H9 (cell line): ENCODE measurements at regions not wholly inside any gene's neighbourhood (a gene's known extent, or its start where the extent isn't known, plus 50 kb on each side); places are given as distances from the start of the nearest gene placed in this dataset.

Source experiments
- DNase-seq: peaks from one replicate; pipeline ENCODE4 v3.0.0-alpha.2; 2017
- H2AFZ ChIP-seq: one replicate; pipeline ENCODE4 v1.6.1; 2013; ENCODE audit warnings: mild to moderate bottlenecking, low read length, control low read depth, moderate library complexity
- H2AK5ac ChIP-seq: 2 replicates; pipeline ENCODE4 v1.6.1; 2013; ENCODE audit warnings: low read length, control low read depth, mixed read lengths; ENCODE audit not compliant: insufficient read length
- H2BK120ac ChIP-seq: one replicate; pipeline ENCODE4 v1.6.1; 2013; ENCODE audit warnings: low read depth, mild to moderate bottlenecking, low read length, control low read depth, inconsistent platforms; ENCODE audit not compliant: poor library complexity, severe bottlenecking
- H2BK12ac ChIP-seq: 2 replicates; pipeline ENCODE4 v1.6.1; 2013; ENCODE audit warnings: low read length, control low read depth, mixed read lengths, low read depth; ENCODE audit not compliant: insufficient read length
- H2BK15ac ChIP-seq: 2 replicates; pipeline ENCODE4 v1.6.1; 2013; ENCODE audit warnings: low read depth, low read length, control low read depth
- H2BK20ac ChIP-seq: one replicate; pipeline ENCODE4 v1.6.1; 2013; ENCODE audit warnings: low read depth, mild to moderate bottlenecking, low read length, control low read depth, inconsistent platforms; ENCODE audit not compliant: poor library complexity, severe bottlenecking
- H2BK5ac ChIP-seq: 2 replicates; pipeline ENCODE4 v1.6.1; 2013; ENCODE audit warnings: low read length, control low read depth, mixed read lengths; ENCODE audit not compliant: insufficient read length
- H3K14ac ChIP-seq: 2 replicates; pipeline ENCODE4 v1.6.1; 2013; ENCODE audit warnings: low read length, control low read depth; ENCODE audit not compliant: insufficient read depth
- H3K18ac ChIP-seq: 2 replicates; pipeline ENCODE4 v1.6.1; 2013; ENCODE audit warnings: low read depth, mild to moderate bottlenecking, mixed read lengths, low read length, control low read depth; ENCODE audit not compliant: insufficient read length
- H3K23ac ChIP-seq: 2 replicates; pipeline ENCODE4 v1.6.1; 2013; ENCODE audit warnings: low read length, control low read depth, mixed read lengths, low read depth; ENCODE audit not compliant: insufficient read length
- H3K23me2 ChIP-seq: 2 replicates; pipeline ENCODE4 v1.6.1; 2013; ENCODE audit warnings: low read depth, mild to moderate bottlenecking, mixed read lengths, low read length, control low read depth; ENCODE audit not compliant: insufficient read length, poor library complexity, severe bottlenecking
- H3K27ac ChIP-seq: 2 replicates; pipeline ENCODE4 v1.5.1; 2013; ENCODE audit warnings: low read length, control low read depth, mixed read lengths, low read depth; ENCODE audit not compliant: insufficient read length
- H3K27me3 ChIP-seq: 2 replicates; pipeline ENCODE4 v1.6.1; 2013; ENCODE audit warnings: low read length, control low read depth, inconsistent platforms; ENCODE audit not compliant: insufficient read depth
- H3K4ac ChIP-seq: 2 replicates; pipeline ENCODE4 v1.6.1; 2013; ENCODE audit warnings: low read depth, mild to moderate bottlenecking, control low read depth, inconsistent platforms, low read length, moderate library complexity
- H3K4me1 ChIP-seq: 2 replicates; pipeline ENCODE4 v1.6.1; 2013; ENCODE audit warnings: low read length, control low read depth, inconsistent platforms; ENCODE audit not compliant: insufficient read depth
- H3K4me2 ChIP-seq: 2 replicates; pipeline ENCODE4 v1.6.1; 2013; ENCODE audit warnings: low read length, control low read depth, mixed read lengths; ENCODE audit not compliant: insufficient read length, insufficient read depth
- H3K56ac ChIP-seq: 2 replicates; pipeline ENCODE4 v1.6.1; 2013; ENCODE audit warnings: low read depth, mild to moderate bottlenecking, mixed read lengths, low read length, control low read depth; ENCODE audit not compliant: insufficient read length
- H3K79me1 ChIP-seq: 2 replicates; pipeline ENCODE4 v1.6.1; 2013; ENCODE audit warnings: low read depth, mild to moderate bottlenecking, moderate library complexity, low read length, control low read depth, inconsistent platforms; ENCODE audit not compliant: insufficient read depth, poor library complexity, severe bottlenecking
- H3K79me2 ChIP-seq: 2 replicates; pipeline ENCODE4 v1.6.1; 2013; ENCODE audit warnings: low read length, control low read depth, inconsistent platforms; ENCODE audit not compliant: insufficient read depth
- H3K9ac ChIP-seq: 2 replicates; pipeline ENCODE4 v1.6.1; 2013; ENCODE audit warnings: low read length, control low read depth, mixed read lengths; ENCODE audit not compliant: insufficient read length; ENCODE audit errors: extremely low read depth
- H3K9me3 ChIP-seq: one replicate; pipeline ENCODE4 v1.6.1; 2013; ENCODE audit warnings: low read depth, low read length, inconsistent platforms; ENCODE audit not compliant: control insufficient read depth
- H3T11ph ChIP-seq: one replicate; pipeline ENCODE4 v1.6.1; 2013; ENCODE audit warnings: mild to moderate bottlenecking, low read length, control low read depth, inconsistent platforms
- H4K20me1 ChIP-seq: one replicate; pipeline ENCODE4 v1.6.1; 2013; ENCODE audit not compliant: control insufficient read depth, insufficient read length, insufficient read depth
- H4K5ac ChIP-seq: 2 replicates; pipeline ENCODE4 v1.6.1; 2013; ENCODE audit warnings: low read depth, mild to moderate bottlenecking, mixed read lengths, low read length, control low read depth; ENCODE audit not compliant: insufficient read length
- H4K8ac ChIP-seq: replicated peaks from 2 replicates; pipeline ENCODE4 v1.6.1; 2013; ENCODE audit warnings: low read length, control low read depth, mixed read lengths, low read depth; ENCODE audit not compliant: insufficient read length
- H4K91ac ChIP-seq: 2 replicates; pipeline ENCODE4 v1.6.1; 2013; ENCODE audit warnings: low read depth, mild to moderate bottlenecking, moderate library complexity, mixed read lengths, low read length, control low read depth; ENCODE audit not compliant: insufficient read length
- H3K27ac Mint-ChIP-seq, 3 experiments: 2 replicates in 2 of 3; 3 replicates in 1 of 3; pipeline ENCODE4 v1.8.0; 2020 to 2021; ENCODE audit warnings: mixed read lengths in 3 of 3, mild to moderate bottlenecking in 1 of 3, moderate library complexity in 1 of 3
- H3K27me3 Mint-ChIP-seq: 2 replicates; pipeline ENCODE4 v1.8.0; 2021; ENCODE audit warnings: low read depth, mild to moderate bottlenecking, moderate library complexity, mixed read lengths
- H3K36me3 Mint-ChIP-seq, 3 experiments: 2 replicates in 2 of 3; 3 replicates in 1 of 3; pipeline ENCODE4 v1.8.0; 2020 to 2021; ENCODE audit warnings: low read depth in 3 of 3, mixed read lengths in 3 of 3; ENCODE audit not compliant: insufficient read depth in 1 of 3
- H3K4me1 Mint-ChIP-seq, 2 experiments: 2 replicates each; pipeline ENCODE4 v1.8.0; 2020; ENCODE audit warnings: mixed read lengths in 2 of 2
- H3K4me3 Mint-ChIP-seq, 2 experiments: 2 replicates in 1 of 2; 3 replicates in 1 of 2; pipeline ENCODE4 v1.8.0; 2020 to 2021; ENCODE audit warnings: mild to moderate bottlenecking in 2 of 2, mixed read lengths in 2 of 2, moderate library complexity in 1 of 2
- H3K9me3 Mint-ChIP-seq, 2 experiments: 2 replicates in 1 of 2; 3 replicates in 1 of 2; pipeline ENCODE4 v1.8.0; 2020; ENCODE audit warnings: mild to moderate bottlenecking in 2 of 2, mixed read lengths in 2 of 2, moderate library complexity in 1 of 2
- WGBS: extraction: QIAGEN DNeasy Blood & Tissue Kit; methylation state at CpG from one replicate; pipeline ENCODE4 v1.1.7; 2013; ENCODE audit warnings: missing lambda C conversion rate, low lambda C conversion rate, mixed read lengths; ENCODE audit not compliant: insufficient read length; ENCODE audit errors: extremely low coverage; 5-methylcytosine and 5-hydroxymethylcytosine counted together
- TF ChIP-seq, protein P1 (sequence below): fragments of 200-600 bp; sonication (generic); conservative IDR thresholded peaks from 3 replicates; pipeline ENCODE4 v1.8.0; 2021; ENCODE audit warnings: antibody characterized with exemption, mild to moderate bottlenecking

DNA sequence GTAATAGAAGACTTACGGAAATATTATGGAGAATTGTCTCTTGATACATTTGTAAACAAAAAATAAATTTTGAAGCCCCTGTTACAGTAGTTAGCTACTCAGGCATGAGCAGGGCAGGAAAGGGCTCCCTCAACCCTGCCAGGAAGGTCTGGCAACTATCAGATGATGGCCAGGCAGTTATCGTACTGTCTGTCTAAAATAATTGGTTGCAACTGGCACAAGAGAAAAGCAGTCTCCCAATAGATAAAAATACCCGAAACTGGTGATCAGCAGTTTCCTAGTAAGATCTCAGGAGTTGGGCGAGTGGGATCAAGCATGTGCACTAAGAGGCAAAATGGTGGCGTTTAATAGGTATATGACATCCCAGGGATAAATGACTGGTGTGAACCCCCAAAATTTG, 1336.3 kb downstream of the C4orf33 start:
- Histone ChIP-seq H3K4me1 (no peaks in the 10 kb centered on the region), H3K9ac (no peak overlapping the region)
- H3K36me3 Mint-ChIP-seq, result peaks cover 0 to 1% (median 0%) of the 10 kb centered on the region in 3 experiments; a peak in 4 of 7 replicates

More for the DNA sequence above, 1336.3 kb downstream of the C4orf33 start:
- Histone ChIP-seq H3K4me2 (no peak overlapping the region), H3K27ac (no peak overlapping the region), H2BK12ac (no peak overlapping the region), H3K9me3 (no peaks in the 10 kb centered on the region), H2AFZ (no peak overlapping the region), H2BK5ac (no peak overlapping the region), H3K27me3 (no peaks in the 10 kb centered on the region), H3K4ac (no peak overlapping the region), H3K23me2 (no peaks in the 10 kb centered on the region), H3T11ph (no peak overlapping the region), H2AK5ac (no peak overlapping the region), H3K56ac (no peak overlapping the region), H3K79me2 (no peaks in the 10 kb centered on the region), H4K5ac (no peak overlapping the region), H3K14ac (no peak overlapping the region), H2BK20ac (no peak overlapping the region), H4K91ac (no peak overlapping the region), H2BK15ac (no peak overlapping the region), H4K20me1 (no peaks in the 10 kb centered on the region), H2BK120ac (no peak overlapping the region), H3K18ac (no peak overlapping the region), H3K79me1 (no peaks in the 10 kb centered on the region), H3K23ac (no peak overlapping the region), H4K8ac (no peak overlapping the region)
- no peak for DNase-seq
- TF ChIP-seq, protein P1, sequence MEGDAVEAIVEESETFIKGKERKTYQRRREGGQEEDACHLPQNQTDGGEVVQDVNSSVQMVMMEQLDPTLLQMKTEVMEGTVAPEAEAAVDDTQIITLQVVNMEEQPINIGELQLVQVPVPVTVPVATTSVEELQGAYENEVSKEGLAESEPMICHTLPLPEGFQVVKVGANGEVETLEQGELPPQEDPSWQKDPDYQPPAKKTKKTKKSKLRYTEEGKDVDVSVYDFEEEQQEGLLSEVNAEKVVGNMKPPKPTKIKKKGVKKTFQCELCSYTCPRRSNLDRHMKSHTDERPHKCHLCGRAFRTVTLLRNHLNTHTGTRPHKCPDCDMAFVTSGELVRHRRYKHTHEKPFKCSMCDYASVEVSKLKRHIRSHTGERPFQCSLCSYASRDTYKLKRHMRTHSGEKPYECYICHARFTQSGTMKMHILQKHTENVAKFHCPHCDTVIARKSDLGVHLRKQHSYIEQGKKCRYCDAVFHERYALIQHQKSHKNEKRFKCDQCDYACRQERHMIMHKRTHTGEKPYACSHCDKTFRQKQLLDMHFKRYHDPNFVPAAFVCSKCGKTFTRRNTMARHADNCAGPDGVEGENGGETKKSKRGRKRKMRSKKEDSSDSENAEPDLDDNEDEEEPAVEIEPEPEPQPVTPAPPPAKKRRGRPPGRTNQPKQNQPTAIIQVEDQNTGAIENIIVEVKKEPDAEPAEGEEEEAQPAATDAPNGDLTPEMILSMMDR, result no peak
- Mint-ChIP-seq H3K27me3 (no peaks in the 10 kb centered on the region), H3K4me1 (no peaks in the 10 kb centered on the region; a peak in 1 of 4 replicates), H3K27ac (no peak overlapping the region), H3K4me3 (no peak overlapping the region), H3K9me3 (peaks cover 1 to 4% of the 10 kb centered on the region in 2 experiments; a peak in 3 of 5 replicates)
- WGBS, result no CpG with 5 or more reads among the region's 5 CpGs
